Hematopoietic multipotent progenitor cell treated with erythropoietin and hydrocortisone succinate and interleukin-3 and kit ligand, for 15 days (in vitro differentiated cells): ENCODE measurements at regions not wholly inside any gene's neighbourhood (a gene's known extent, or its start where the extent isn't known, plus 50 kb on each side); places are given as distances from the start of the nearest gene placed in this dataset.
"Not testable (repeated sequence)": the region's sequence is repeated elsewhere in the genome, so short reads cannot be mapped to it uniquely, and the experiment has no call there.

Source experiments
- DNase-seq: peaks from one replicate; pipeline ENCODE4 v3.0.0-alpha.2; 2015; ENCODE audit warnings: low spot score

GRCh38 chr18:47409519-47409918 lies 158.1 kb upstream of the SKOR2 start:
- no peak for DNase-seq

DNA sequence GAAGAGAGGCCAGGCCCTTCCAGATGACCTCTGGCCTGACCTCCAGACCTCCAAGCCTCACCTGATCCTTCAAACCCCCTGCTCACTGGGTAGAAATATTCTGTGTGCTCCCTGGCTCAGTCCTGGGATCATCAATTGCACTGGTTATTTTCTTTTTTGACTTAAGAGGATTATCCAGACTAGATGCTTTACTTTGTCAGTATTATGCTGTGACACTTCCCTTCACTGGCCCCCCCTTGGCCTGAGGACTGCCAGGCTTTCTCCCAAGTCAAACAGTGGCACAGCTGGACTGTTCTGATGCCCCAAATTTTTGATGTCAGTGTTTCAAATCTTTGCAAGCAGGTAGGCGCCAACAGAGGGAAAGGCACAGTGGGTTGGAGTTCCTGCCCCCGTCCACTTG lies 156.3 kb upstream of the SKOR2 start:
- DNase-seq = no peak

GRCh38 chr18:47404845-47405244 lies 153.4 kb upstream of the SKOR2 start:
- DNase-seq = no peak

DNA sequence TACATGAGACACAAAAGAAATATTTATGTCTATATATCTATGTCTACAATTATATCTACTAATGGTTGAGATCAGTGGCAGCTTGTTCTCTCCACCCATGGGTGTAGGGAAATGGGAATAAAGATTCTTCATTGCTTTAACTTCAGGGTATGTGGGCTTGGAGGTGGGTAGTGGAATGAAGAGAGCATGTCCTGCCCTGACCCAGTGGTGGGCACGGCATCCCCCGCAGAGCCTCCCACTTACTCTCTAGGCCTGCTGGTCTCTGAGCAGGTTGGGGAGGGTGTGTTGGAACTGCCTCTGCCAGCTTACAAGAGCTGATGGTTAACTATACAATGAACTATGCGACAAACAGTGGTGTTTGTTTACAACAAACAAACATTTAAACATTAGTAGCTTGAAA lies 152.5 kb upstream of the SKOR2 start:
- DNase-seq = no peak

- no peak for DNase-seq
Measured at GRCh38 chr18:47403317-47403716, 151.9 kb upstream of the SKOR2 start.

GRCh38 chr18:47399475-47399874 lies 148.0 kb upstream of the SKOR2 start:
- DNase-seq = no peak

DNA sequence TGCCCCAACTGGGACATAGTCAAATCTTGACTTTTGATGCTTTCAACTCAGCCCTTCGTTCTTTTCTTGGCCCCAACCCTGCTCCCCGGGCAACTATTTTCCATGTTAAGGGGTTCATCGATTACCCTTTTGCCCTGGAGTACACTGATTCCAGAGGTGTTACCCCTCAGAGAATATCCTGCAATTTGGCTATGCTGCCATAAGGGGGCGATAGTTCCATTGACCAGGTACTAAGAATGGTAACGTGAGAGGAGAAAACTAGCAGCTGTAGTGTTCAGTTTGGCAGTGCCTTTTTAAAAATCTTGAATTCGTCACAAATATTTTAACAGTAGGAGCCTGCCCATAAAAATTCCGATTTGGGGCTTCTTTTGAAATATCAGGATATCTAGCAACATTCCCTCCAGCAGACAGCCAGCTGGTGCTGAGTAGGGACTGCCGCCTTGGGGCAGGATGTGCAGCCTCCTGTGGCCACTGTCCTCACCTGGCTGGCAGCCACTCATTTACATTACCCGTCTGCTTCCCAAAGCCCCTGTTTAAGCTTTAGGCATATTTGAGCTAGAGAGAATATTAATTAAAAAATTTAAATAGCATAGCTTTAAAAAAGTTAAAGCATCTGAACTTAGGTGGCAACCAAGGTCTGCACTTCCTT lies 146.3 kb upstream of the SKOR2 start:
- peak; percentile 19 for DNase-seq

DNA sequence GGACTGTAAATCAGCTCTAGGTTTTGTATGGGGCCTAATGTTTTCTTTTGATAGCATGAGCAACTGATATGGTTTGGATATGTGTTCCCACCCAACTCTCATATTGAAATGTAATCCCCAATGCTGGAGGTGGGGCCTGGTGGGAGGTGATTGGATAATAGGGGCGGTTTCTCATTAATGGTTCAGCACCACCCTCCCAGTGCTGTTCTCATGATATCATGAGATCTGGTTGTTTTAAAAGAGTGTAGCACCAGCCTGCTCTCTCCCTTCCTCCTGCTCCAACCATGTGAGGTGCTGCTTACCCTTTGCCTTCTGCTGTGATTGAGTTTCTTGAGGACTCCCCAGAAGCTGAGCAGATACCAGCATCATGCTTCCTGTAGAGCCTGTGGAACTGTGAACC lies 140.2 kb upstream of the SKOR2 start:
- no peak for DNase-seq

DNA sequence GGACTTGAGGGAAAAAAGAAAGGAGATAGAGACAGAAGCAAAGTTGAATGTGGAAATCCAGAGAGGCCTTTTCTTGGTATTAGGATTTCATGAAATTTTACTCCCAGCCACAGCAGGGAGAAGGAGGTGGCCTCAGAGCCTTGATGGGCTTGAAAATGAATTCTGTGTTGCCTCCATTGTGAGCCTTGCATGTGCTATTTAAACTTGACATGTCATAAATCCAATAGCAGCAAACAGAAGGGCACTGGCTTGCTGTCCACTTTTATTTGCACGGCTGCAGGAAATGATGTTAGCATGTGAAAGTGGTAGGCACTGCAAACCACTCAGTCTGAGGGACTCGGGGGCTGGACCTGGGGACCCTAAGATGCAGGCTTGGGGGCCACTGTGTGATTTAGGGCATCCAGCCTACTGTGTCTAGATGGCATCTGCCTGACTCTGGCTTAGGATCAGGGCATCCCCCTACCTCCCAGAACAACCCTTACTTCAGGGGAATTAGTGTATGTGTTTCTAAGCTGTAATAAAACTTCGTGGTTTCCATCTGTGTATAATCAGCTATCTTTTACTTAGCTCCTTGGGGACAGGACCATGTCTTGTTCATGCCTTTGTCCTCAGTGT lies 139.1 kb upstream of the SKOR2 start:
- DNase-seq = no peak

- no peak for DNase-seq
Measured at GRCh38 chr18:47389210-47389609, 137.8 kb upstream of the SKOR2 start.

DNA sequence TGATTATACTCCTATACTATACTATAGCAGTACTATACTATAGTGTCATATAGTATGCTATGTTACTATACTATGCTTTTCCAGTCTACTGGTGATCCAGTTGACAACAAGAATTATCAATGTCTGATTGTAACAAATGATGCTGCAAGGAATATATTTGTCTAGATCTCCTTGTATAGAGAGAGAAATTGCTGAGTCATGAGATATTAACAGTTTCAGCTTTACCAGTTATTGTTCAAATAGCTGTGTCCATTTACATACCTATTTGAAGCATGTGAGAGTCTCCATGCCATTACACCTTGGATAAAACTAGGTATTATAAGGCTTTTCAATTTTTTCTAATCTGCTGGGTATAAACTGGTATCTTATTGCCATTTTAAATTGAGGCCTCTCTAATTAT lies 136.4 kb upstream of the SKOR2 start:
- DNase-seq = no peak

DNA sequence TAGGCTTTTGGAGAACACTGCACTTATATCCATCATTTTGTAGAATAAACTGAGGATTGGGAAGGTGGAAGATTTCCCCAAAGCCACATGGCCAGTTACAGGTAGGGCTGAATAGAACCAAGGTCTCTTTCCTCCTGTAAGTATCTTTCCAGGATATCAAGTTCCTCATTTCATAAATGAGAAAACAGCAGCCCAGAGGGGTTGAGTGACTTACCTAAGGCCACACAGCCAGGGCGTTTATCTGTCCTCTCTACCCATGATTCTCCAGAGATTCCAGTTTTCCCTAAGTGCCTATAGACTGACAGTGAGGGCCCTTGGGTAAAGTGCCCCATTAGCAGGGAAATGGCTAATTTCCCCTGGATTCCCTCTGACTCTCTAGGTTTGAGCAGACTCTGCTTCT lies 132.3 kb upstream of the SKOR2 start:
- no peak for DNase-seq

DNA sequence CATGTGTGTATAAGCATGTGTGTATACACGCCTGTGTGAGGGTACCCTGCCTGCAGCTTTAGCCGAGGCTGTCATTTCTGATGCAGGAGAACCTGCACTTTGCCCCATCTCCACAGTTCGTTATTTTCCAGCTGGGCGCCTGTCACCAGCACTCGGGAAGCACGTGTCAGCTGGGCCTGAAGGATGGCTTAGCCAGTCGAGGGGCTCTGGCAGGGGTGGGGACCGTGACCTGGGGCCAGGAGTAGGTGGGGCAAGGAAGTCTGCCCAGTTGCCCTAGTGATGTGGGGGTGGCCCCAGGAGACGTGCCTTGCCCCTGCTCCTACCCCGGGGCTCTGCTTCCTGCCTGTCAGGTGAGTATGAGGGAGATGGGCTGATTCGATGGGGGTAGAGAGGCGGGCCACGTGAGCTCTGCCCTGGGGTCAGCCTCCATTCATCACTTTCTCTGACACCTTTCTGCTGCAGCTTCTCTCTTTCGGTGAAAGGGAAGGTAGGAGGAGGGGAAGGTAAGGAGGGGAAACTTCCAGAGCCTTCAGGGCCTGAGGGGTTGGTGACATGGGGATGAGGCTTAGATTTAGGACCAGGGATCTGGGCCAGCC lies 130.6 kb upstream of the SKOR2 start:
- no peak for DNase-seq

DNA sequence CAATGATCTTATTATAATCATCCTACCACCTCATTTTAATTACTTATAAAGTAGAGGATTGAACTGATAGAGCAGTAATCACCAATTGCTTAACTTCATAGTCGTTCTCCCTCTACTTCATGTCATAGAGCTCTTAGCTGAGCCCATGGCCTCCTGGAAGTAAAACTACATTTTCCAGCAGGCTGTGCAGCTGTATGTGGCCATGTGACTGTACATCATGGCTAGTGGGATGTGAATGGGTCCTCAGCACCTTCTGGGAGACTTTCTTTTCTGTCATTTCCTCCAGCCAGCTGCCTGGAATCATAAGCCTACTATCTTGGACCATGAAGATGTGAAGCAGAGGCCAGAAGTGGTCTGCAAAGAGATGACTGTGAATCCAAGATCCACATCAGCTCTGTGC lies 128.7 kb upstream of the SKOR2 start:
- no peak for DNase-seq

DNA sequence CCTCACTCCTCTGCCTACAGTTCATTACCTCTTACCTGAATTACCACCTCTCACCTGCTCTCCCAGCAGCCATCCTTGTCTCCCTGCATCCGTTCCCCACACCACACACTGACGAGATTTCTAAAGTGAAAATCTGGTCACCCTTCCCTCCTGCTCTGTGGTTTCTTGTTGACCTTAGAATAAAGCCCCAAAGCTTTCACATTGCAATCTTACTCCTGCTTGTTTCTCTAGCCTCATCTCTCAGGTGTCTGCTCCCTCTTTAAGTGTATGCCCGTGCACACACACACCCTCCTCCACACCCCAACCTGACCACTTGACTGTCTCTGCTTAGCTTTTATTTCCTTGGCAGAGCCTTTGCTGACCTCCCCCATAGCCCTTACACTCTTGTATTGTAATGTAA lies 122.0 kb upstream of the SKOR2 start:
- DNase-seq = no peak

- DNase-seq = no peak
Measured at GRCh38 chr18:47370052-47370451, 118.6 kb upstream of the SKOR2 start.

GRCh38 chr18:47354061-47354460 lies 102.6 kb upstream of the SKOR2 start:
- DNase-seq = not testable (repeated sequence)

DNA sequence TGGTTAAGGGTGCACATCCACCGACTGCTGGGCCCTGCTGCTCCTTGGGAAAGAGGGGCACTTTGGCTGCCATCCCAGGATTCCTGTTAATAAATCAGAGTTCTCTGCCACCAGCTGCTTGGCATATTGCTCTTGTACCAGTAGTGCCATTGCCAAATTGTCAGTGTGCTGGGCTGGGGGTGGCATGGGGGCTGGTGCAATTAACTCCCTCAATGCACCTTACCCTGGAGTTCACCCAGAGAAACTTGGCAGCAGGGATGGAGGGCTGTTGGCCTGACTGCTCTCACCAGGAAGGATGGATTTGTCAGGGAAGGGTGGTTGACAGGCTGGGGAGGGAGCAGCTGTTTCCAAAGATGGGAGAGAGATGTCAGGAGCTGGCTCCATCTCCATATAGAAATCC lies 94.6 kb upstream of the SKOR2 start:
- DNase-seq = no peak

DNA sequence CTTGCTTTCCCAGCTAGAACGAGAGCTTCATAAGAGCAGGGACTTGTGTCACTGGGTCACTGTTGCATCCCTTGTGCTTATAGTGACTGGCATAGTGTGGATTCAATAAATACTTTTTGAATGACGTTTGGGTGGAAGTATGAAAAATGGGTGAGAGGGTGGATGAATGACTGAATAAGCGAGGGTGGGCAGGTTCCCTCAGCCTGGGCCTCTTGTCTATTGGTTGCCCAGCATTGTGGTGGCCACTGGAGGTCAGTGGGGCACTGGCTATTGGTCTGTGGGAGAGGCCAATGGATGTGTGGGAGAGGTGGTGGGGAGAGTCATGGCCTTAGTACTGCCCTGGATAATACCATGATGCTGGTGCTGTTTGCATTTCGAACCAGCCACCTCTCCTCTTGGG lies 93.8 kb upstream of the SKOR2 start:
- DNase-seq = no peak

DNA sequence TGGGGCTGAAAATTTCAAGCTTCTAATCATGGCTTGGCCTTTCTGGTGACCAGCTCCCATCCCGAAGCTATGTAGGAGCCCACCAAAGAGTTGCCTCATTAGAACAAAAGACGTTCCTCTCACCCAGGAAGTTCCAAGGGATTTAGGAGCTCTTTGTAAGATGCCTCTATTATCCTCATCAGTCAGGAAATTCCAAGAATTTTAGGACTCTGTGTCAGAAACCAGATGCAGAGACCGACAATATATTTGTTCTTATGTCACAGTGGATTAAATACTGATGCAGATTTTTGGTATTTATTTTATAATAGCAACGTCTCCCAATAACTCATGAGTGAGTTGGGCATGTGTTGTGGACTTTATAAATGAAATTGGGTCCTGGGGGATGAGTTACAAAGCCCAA lies 91.8 kb upstream of the SKOR2 start:
- DNase-seq = no peak

- no peak for DNase-seq
Measured at GRCh38 chr18:47342566-47342965, 91.1 kb upstream of the SKOR2 start.

DNA sequence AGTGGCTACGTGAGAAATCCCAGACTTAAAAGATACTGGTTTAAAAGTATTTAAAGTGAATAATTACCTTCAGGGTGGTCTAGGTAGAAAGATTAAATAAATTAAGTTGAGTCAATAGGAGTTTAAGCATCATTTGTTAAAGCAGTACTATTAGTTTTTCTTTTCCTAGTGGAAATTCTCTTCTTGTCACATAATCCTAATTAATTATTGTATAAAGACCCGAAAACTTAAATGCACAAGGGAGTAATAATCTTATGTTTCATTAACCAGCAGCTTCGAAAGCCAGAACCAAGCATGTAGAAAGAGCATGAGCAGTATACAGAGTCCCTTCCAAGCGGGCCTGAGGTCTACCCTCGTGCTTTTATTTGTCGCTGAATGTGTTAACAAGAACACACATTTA lies 90.2 kb upstream of the SKOR2 start:
- no peak for DNase-seq

DNA sequence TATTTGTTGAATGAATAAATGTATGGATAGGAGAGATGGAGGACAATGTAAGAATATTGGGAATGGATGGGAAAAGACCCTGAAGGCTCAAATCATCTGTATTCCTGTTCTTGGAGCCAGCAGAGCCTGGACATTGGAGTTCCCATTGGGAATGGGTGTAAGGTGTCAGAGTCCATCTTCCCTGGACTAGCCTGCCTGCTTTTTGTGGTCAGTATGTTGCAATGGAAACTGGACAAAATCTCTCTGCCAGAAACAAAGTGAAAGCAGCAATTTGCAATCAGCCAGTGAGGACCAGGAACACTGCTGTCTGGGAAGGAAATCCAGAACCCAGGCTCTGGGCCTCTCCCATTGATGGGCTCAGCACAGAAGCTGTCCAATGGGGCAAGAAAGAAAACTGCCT lies 83.5 kb upstream of the SKOR2 start:
- DNase-seq = no peak
